HL-60 (cell line): ENCODE measurements at regions not wholly inside any gene's neighbourhood (a gene's known extent, or its start where the extent isn't known, plus 50 kb on each side); places are given as distances from the start of the nearest gene placed in this dataset.

ENCODE experiments used
- DNase-seq, 2 experiments: peaks; one replicate each; pipeline ENCODE4 v3.0.0-alpha.2; 2010 to 2020; ENCODE audit warnings: low read depth in 1 of 2, low spot score in 1 of 2
- H3K27ac ChIP-seq: fragments of 250-450 bp; sonication (Bioruptor Pico); replicated peaks from 2 replicates; pipeline ENCODE4 v1.5.1; 2020; ENCODE audit warnings: mild to moderate bottlenecking, moderate library complexity
- H3K27me3 ChIP-seq: fragments of 250-450 bp; sonication (Bioruptor Pico); 2 replicates; pipeline ENCODE4 v1.5.1; 2021; ENCODE audit warnings: mild to moderate bottlenecking, moderate library complexity; ENCODE audit not compliant: insufficient read depth, poor library complexity, severe bottlenecking
- H3K4me3 ChIP-seq: replicated peaks from 2 replicates; pipeline ENCODE4 v1.5.1; 2011; ENCODE audit warnings: mild to moderate bottlenecking, control low read depth, low read length; ENCODE audit not compliant: insufficient read depth
- CTCF ChIP-seq: IDR thresholded peaks from one replicate; pipeline ENCODE4 v1.5.1; 2011; ENCODE audit warnings: low read length, control low read depth, inconsistent platforms; ENCODE audit not compliant: insufficient read depth
- GABPA ChIP-seq: IDR thresholded peaks from 2 replicates; pipeline ENCODE4 v1.6.1; 2012; ENCODE audit warnings: low read depth
- POLR2AphosphoS5 ChIP-seq: IDR thresholded peaks from 2 replicates; pipeline ENCODE4 v1.6.1; 2012; ENCODE audit warnings: low read depth
- REST ChIP-seq: IDR thresholded peaks from 2 replicates; pipeline ENCODE4 v1.6.1; 2012; ENCODE audit warnings: low read depth; ENCODE audit not compliant: insufficient replicate concordance
- SPI1 ChIP-seq: IDR thresholded peaks from 2 replicates; pipeline ENCODE4 v1.6.1; 2012; ENCODE audit warnings: low read depth, mild to moderate bottlenecking, borderline replicate concordance

DNA sequence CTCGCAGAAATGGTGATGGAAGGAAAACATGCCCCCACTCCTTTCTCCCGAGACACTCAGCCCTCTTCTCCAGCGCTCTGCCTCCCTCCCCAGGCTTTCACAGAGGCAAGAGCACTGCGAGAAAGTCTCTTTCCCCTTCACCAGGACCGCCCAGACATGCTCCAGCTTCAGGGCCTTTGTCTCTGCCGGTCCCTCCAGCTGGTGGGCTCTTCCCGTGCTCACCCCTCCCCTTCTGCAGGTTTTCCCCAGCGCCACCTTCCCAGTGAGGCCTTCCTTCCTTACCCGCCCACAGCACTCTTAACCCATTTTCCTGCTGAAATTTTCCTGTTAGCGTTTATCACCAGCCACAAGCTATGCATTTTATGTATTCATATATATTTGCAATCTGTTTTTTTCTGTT is 86.2 kb downstream of the TFAP2C start:
- H3K4me3 ChIP-seq = no peak overlapping the region
- H3K27me3 ChIP-seq = no peaks in the 10 kb centered on the region
- H3K27ac ChIP-seq = no peak overlapping the region
- DNase-seq = no peak
- TF ChIP-seq POLR2AphosphoS5 (no peak), SPI1 (no peak), GABPA (no peak), CTCF (no peak), REST (no peak)

- Histone ChIP-seq H3K4me3 (no peak overlapping the region), H3K27me3 (no peaks in the 10 kb centered on the region), H3K27ac (no peak overlapping the region)
- DNase-seq = no peak
- TF ChIP-seq REST (no peak), GABPA (no peak), CTCF (no peak), SPI1 (no peak), POLR2AphosphoS5 (no peak)
Measured at GRCh38 chr20:56715902-56716519, 86.9 kb downstream of the TFAP2C start.

DNA sequence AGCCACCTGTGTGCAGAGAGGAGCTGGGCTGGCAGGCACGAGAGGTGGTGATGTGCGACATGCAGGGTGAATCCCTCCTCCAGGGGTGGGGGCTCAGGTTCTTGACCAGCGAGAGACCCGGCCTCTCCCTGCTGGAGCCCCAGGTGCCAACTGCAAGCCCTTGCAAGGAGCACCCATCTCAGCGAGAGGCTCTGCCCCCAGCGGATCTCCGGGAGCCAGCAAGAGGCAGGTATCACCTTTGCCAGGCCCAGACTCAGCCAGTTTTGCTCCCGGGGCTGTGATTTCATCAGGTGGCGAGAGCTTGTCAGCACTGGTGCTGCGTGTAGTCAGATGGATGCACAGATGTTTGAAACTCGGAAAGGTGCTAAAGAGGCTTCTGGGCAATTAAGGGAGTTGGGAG is 87.7 kb downstream of the TFAP2C start:
- H3K27me3 ChIP-seq = no peaks in the 10 kb centered on the region
- no peak overlapping the region for H3K4me3 ChIP-seq
- no peak overlapping the region for H3K27ac ChIP-seq
- no peak for DNase-seq
- TF ChIP-seq SPI1 (no peak), POLR2AphosphoS5 (no peak), REST (no peak), GABPA (no peak), CTCF (no peak)
